GM18861 (cell line): ENCODE measurements at regions not wholly inside any gene's neighbourhood (a gene's known extent, or its start where the extent isn't known, plus 50 kb on each side); places are given as distances from the start of the nearest gene placed in this dataset.

ENCODE experiments used
- ATAC-seq: cut with Tn5 transposase; IDR thresholded peaks from one replicate; pipeline ENCODE4 v1.9.1; 2021; ENCODE audit not compliant: unreplicated experiment

- no peak for ATAC-seq
Measured at GRCh38 chr22:22417495-22418162, 90.9 kb downstream of the ZNF280B start.

DNA sequence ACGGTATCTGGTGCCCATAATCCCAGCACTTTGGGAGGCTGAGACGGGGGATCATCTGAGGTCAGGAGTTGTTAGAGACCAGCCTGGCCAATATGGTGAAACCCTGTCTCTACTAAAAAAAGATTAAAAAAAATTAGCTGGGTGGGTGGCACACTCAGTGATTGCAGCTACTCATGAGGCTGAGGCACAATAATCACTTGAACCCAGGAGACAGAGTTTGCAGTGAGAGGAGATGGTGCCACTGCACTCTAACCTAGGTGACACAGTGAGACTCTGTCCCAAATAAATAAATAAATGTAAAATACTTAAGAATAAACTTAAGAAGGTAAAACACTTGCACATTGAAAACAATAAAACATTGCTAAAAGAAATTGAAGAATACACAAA lies 90.4 kb downstream of the ZNF280B start:
- no peak for ATAC-seq

DNA sequence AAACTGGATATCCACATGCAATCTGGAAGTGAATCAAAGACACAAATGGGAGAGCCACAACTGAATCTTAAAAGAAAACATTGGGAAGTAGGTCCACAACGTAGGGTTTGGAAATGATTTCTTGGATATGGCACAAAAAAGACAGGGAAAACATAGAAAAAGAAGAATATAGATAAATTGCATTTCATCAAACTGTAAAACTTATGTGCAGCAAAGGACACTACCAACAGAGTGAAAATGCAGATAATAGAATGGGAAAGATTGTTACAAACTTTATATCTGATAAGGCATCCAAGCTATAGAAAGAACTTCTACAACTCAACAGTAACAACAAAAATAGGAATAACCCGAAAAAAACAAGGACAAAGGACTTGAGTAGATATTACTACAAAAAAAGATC lies 89.6 kb downstream of the ZNF280B start:
- no peak for ATAC-seq

- no peak for ATAC-seq
Measured at GRCh38 chr22:22420580-22420979, 88.0 kb downstream of the ZNF280B start.

DNA sequence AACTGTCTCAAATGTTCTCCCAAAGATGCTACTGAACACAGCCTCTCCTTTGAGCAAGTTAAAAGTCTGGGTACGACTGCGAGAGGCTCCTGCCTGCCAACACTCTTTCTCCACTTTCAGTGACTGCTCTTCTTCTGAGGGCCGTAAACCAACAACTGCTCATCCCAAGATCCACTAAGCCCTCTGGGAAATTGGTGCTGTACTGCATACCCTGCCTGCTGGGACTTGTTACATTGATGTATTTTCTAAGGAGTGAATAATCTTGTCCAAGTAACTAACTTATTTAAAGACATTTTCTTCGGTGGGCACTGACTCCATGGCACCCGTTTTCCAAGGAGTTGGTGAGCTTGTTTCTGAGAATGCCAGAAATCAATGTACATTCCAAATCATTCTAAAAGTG lies 87.2 kb downstream of the ZNF280B start:
- ATAC-seq: no peak

GRCh38 chr22:22422629-22423112 lies 85.9 kb downstream of the ZNF280B start:
- ATAC-seq: peak; percentile 92

- no peak for ATAC-seq
Measured at GRCh38 chr22:22423681-22424080, 84.9 kb downstream of the ZNF280B start.

DNA sequence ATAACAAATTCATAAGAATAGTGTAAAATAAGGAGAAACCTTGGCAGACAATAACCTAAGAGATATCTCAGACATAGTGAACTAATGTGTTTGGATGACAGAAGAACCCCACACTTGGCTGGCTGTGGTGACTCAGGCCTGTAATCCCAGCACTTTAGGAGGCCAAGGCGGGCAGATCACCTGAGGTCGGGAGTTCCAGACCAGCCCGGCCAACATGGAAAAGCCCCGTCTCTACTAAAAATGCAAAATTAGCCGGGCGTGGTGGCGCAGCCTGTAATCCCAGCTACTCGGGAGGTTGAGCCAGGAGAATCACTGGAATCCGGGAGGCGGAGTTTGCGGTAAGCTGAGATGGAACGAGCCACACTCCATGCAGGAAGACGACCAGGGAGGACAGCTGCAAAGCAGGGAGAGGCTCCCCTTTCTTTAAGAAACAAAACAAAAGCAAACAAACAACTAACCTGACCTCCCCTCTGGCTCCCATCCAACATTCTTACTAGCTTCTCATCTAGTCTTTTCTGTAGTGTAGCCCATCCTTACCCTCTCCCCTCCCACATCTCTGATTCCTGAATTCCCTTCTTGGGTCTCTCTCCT lies 84.2 kb downstream of the ZNF280B start:
- ATAC-seq: no peak

GRCh38 chr22:22424956-22425355 lies 83.6 kb downstream of the ZNF280B start:
- ATAC-seq: no peak

DNA sequence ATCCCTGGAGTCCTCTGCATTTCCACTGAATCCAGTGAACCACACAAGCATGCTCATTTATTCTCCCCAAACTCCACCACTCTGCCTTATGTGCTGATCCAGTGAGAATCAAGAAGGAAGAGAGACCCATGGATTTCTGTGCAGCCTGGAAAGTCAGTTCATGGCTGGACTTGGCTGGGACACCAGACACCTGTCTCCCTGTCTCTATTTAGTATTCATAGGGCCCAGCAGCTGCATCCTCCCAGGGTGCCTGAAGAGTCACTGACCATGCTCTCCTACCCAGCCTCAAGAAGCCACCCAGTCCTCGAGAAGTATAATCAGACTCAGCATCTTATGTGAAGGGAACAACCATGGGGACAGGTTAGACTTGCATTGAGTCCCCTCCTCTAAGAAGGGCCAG lies 83.2 kb downstream of the ZNF280B start:
- no peak for ATAC-seq

DNA sequence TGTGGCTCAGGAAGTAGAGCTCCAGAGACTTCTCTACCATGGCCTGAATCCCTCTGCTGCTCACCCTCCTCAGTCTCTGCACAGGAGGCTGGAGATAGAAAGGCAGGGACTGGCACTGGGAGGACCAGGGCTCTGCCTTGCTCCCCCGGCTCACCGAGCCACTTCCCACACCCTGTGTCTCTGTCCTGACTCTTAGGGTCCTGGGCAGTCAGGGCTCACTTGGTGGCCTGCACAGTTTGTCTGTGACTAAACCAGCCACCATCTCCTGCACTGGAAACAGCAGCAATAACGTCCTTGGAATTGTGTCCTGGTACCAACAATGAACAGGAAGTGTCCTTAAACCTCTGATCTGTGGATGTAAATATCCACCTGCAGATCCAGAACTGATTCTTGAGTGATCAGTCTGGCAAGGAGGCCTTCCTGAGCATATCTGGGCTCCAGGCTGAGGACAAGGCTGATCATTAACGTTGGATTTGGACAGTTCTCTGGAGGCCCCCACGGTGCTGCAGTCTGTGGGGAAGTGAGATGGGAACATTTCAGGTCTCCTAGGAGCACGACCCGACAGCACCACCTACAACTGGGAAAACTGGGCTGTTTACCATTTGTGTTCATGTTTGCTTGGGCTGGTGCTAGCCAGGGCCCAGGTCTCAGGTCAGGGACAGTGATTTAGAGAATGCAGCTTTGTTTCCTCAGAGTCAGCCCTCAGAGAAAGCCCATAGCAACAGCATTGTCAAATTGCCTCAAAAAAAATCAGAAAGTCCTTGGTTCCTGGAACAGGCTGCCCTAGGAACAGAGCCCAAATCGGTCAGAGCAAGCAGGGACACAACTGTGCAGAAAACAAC lies 82.5 kb downstream of the ZNF280B start:
- no peak for ATAC-seq

DNA sequence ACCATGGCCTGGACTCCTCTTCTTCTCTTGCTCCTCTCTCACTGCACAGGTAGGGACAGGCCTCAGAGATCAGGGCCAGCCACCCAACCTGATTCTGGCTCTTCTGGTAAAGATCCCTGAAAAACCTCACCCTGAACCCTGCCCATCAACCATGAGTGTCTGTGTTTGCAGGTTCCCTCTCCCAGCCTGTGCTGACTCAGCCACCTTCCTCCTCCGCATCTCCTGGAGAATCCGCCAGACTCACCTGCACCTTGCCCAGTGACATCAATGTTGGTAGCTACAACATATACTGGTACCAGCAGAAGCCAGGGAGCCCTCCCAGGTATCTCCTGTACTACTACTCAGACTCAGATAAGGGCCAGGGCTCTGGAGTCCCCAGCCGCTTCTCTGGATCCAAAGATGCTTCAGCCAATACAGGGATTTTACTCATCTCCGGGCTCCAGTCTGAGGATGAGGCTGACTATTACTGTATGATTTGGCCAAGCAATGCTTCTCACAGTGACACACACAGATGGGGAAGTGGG lies 80.9 kb downstream of the ZNF280B start:
- no peak for ATAC-seq

GRCh38 chr22:22428222-22429098 lies 80.1 kb downstream of the ZNF280B start:
- ATAC-seq: no peak

- ATAC-seq: no peak
Measured at GRCh38 chr22:22429369-22430108, 79.0 kb downstream of the ZNF280B start.

DNA sequence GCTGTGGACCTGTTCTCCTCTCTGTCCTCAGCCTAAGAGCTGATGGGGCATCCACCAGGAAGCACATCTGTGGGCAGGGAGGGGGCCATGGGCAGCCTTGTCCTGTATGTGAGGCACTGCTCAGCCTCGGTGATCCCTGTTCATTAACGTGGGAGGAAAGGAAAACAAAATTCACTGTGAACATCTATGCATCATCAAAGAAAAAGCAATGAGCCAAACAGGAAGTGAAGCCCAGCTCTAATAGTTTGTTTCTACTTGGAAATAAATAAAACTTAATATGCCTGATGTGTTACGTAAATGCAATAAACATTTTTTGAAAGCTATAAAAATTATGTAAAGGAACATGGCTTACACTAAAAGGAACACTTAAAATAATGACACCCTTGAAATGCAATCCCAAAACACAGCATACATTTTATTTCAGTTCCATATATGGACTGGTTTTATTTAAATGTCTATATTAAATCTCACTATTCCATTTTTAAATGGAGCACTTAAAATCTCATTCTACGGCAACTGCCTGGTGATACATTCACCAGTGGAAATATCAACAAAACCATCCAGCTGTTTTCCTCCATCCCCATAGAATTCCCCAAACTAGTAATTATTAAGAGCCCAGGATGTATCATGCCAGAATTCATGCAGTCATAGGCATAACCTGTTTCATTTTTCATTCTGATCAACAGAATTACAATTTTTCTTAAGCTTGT lies 78.3 kb downstream of the ZNF280B start:
- no peak for ATAC-seq

- no peak for ATAC-seq
Measured at GRCh38 chr22:22431271-22432220, 77.0 kb downstream of the ZNF280B start.

- ATAC-seq: no peak
Measured at GRCh38 chr22:22432479-22432878, 76.1 kb downstream of the ZNF280B start.

GRCh38 chr22:22432937-22433336 lies 75.6 kb downstream of the ZNF280B start:
- no peak for ATAC-seq
